ENCODE measurements at regions not wholly inside any gene's neighbourhood (a gene's known extent, or its start where the extent isn't known, plus 50 kb on each side); places are given as distances from the start of the nearest gene placed in this dataset.

- Histone ChIP-seq H3K4me2 (ENCODE audit: low read length) (peak overlapping the region; percentile 93), H3K9ac (ENCODE audit: low read length) (peak overlapping the region; percentile 85), H2AFZ (ENCODE audit: low read depth, low read length) (peak overlapping the region; percentile 45), H3K4me1 (ENCODE audit: insufficient read depth, low read length) (peaks cover 31% of the 10 kb centered on the region), H3K36me3 (ENCODE audit: insufficient read depth, low read length) (no peaks in the 10 kb centered on the region), H3K27me3 (ENCODE audit: insufficient read depth, low read length) (no peaks in the 10 kb centered on the region), H3K9me3 (ENCODE audit: insufficient read depth, low read depth, low read length) (peaks cover 8% of the 10 kb centered on the region), H3K4me3 (ENCODE audit: insufficient read depth, low read depth, low read length) (peak overlapping the region; percentile 41), H3K27ac (ENCODE audit: low read depth, low read length) (no peak overlapping the region), H4K20me1 (ENCODE audit: insufficient read depth, low read length) (peaks cover 8% of the 10 kb centered on the region), H3K79me2 (ENCODE audit: insufficient read depth, low read length) (peaks cover 30% of the 10 kb centered on the region)
- Mint-ChIP-seq H3K27me3 (ENCODE audit: low read depth, unreplicated experiment) (no peaks in the 10 kb centered on the region), H3K27ac (ENCODE audit: unreplicated experiment) (no peak overlapping the region), H3K36me3 (ENCODE audit: low read depth, unreplicated experiment) (peaks cover 4% of the 10 kb centered on the region), H3K4me3 (ENCODE audit: unreplicated experiment) (no peak overlapping the region), H3K9me3 (ENCODE audit: unreplicated experiment) (peaks cover 11% of the 10 kb centered on the region), H3K4me1 (ENCODE audit: low read depth, unreplicated experiment) (peaks cover 8% of the 10 kb centered on the region)
- TF ChIP-seq, protein P1, sequence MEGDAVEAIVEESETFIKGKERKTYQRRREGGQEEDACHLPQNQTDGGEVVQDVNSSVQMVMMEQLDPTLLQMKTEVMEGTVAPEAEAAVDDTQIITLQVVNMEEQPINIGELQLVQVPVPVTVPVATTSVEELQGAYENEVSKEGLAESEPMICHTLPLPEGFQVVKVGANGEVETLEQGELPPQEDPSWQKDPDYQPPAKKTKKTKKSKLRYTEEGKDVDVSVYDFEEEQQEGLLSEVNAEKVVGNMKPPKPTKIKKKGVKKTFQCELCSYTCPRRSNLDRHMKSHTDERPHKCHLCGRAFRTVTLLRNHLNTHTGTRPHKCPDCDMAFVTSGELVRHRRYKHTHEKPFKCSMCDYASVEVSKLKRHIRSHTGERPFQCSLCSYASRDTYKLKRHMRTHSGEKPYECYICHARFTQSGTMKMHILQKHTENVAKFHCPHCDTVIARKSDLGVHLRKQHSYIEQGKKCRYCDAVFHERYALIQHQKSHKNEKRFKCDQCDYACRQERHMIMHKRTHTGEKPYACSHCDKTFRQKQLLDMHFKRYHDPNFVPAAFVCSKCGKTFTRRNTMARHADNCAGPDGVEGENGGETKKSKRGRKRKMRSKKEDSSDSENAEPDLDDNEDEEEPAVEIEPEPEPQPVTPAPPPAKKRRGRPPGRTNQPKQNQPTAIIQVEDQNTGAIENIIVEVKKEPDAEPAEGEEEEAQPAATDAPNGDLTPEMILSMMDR (IDR thresholded peaks at IDR 0.05; ENCODE audit: insufficient read depth, low read depth, low read length): no peak
- TF ChIP-seq EZH2 (IDR thresholded peaks at IDR 0.05; ENCODE audit: insufficient read depth, low read length): no peak
- no peak for DNase-seq (ENCODE audit: low read depth)
- no peak for FAIRE-seq
These were observed 91.2 kb downstream of the ANXA2R start for GRCh38 chr5:42948961-42949347.

DNA sequence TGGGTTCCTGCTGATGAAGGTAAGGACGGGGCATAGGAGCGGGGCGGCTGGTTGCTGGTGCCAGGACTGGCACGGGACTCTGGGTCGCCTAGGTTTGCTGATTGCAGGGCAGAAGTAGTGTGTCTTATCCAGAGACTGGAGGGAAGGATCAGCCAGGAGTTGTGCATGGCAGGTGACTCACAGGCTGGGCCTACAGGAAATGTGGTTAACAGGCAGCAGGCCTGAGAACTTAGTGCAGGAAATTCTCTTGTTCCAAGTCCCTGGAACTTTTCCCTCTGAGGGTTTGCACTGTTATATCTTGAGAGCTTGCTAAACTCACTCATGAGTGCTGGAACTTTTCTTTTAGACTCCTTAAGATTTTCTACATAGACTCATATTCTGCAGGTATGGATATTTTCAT is 95.1 kb downstream of the ANXA2R start:
- FAIRE-seq (peak; percentile 92), DNase-seq (ENCODE audit: low read depth) (peak; percentile 96)
- Histone ChIP-seq H2AFZ (ENCODE audit: low read depth, low read length) (no peak overlapping the region), H3K27me3 (ENCODE audit: insufficient read depth, low read length) (no peaks in the 10 kb centered on the region), H3K9me3 (ENCODE audit: insufficient read depth, low read depth, low read length) (no peaks in the 10 kb centered on the region), H3K27ac (ENCODE audit: low read depth, low read length) (peak overlapping the region; percentile 36), H3K4me2 (ENCODE audit: low read length) (peak overlapping the region; percentile 85), H3K4me1 (ENCODE audit: insufficient read depth, low read length) (peaks cover 25% of the 10 kb centered on the region), H4K20me1 (ENCODE audit: insufficient read depth, low read length) (no peaks in the 10 kb centered on the region), H3K36me3 (ENCODE audit: insufficient read depth, low read length) (no peaks in the 10 kb centered on the region), H3K79me2 (ENCODE audit: insufficient read depth, low read length) (no peaks in the 10 kb centered on the region), H3K9ac (ENCODE audit: low read length) (peak overlapping the region; percentile 50), H3K4me3 (ENCODE audit: insufficient read depth, low read depth, low read length) (no peak overlapping the region)
- peak overlapping the region; percentile 84 for H3K27ac Mint-ChIP-seq (ENCODE audit: unreplicated experiment)
- H3K4me3 Mint-ChIP-seq (ENCODE audit: unreplicated experiment): no peak overlapping the region
- peaks cover 8% of the 10 kb centered on the region for H3K4me1 Mint-ChIP-seq (ENCODE audit: low read depth, unreplicated experiment)
- H3K9me3 Mint-ChIP-seq (ENCODE audit: unreplicated experiment): peaks cover 2% of the 10 kb centered on the region
- no peaks in the 10 kb centered on the region for H3K36me3 Mint-ChIP-seq (ENCODE audit: low read depth, unreplicated experiment)
- TF ChIP-seq, protein P1 (IDR thresholded peaks at IDR 0.05; ENCODE audit: insufficient read depth, low read depth, low read length): no peak
- TF ChIP-seq EZH2 (IDR thresholded peaks at IDR 0.05; ENCODE audit: insufficient read depth, low read length): no peak
- H3K27me3 Mint-ChIP-seq (ENCODE audit: low read depth, unreplicated experiment): no peaks in the 10 kb centered on the region

DNA sequence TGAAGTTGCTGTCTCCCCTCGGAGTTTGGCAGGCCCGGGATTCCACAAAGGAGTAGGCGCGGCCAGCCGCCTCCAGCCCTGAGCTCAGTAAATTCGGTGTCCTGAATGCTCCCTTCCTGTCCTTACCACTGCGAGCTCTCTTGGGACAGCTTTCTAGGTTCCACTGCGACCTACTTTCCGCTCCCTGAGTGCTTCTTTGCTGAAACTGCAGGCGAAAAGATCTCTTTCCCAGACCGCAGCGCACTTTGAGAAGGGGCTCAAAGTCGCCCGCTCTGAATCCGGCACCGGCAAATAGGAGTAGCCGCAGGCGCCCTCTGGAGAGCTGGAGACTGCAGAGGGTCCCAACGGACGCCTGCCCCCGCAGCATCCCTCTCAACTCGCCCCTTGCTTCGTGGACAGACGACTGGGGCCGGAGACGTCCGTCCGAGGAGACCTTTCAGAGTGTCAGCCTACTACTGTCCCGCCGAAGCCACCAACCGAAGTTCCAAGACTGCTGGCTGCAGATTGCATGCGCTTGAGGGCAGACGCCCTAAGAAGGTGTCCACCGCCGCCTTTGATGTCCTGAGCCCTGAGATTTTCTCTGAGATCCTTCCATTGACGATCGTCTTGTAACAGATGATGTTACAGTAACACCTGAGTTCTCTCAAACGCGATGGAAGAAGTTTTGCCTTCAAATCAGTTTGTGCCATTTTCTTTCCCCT is 96.0 kb downstream of the ANXA2R start:
- Histone ChIP-seq H3K4me3 (ENCODE audit: insufficient read depth, low read depth, low read length) (peak overlapping the region; percentile 48), H4K20me1 (ENCODE audit: insufficient read depth, low read length) (no peaks in the 10 kb centered on the region), H2AFZ (ENCODE audit: low read depth, low read length) (peak overlapping the region; percentile 93), H3K4me2 (ENCODE audit: low read length) (peak overlapping the region; percentile 85), H3K4me1 (ENCODE audit: insufficient read depth, low read length) (peaks cover 19% of the 10 kb centered on the region), H3K9ac (ENCODE audit: low read length) (peak overlapping the region; percentile 63), H3K27ac (ENCODE audit: low read depth, low read length) (no peak overlapping the region), H3K27me3 (ENCODE audit: insufficient read depth, low read length) (no peaks in the 10 kb centered on the region), H3K9me3 (ENCODE audit: insufficient read depth, low read depth, low read length) (no peaks in the 10 kb centered on the region), H3K36me3 (ENCODE audit: insufficient read depth, low read length) (no peaks in the 10 kb centered on the region), H3K79me2 (ENCODE audit: insufficient read depth, low read length) (no peaks in the 10 kb centered on the region)
- Mint-ChIP-seq H3K9me3 (ENCODE audit: unreplicated experiment) (peaks cover 1% of the 10 kb centered on the region), H3K4me1 (ENCODE audit: low read depth, unreplicated experiment) (peaks cover 8% of the 10 kb centered on the region), H3K27me3 (ENCODE audit: low read depth, unreplicated experiment) (no peaks in the 10 kb centered on the region), H3K27ac (ENCODE audit: unreplicated experiment) (no peak overlapping the region), H3K36me3 (ENCODE audit: low read depth, unreplicated experiment) (no peaks in the 10 kb centered on the region), H3K4me3 (ENCODE audit: unreplicated experiment) (no peak overlapping the region)
- TF ChIP-seq, protein P1 (IDR thresholded peaks at IDR 0.05; ENCODE audit: insufficient read depth, low read depth, low read length): no peak
- no peak for TF ChIP-seq EZH2 (IDR thresholded peaks at IDR 0.05; ENCODE audit: insufficient read depth, low read length)
- FAIRE-seq: no peak
- DNase-seq (ENCODE audit: low read depth): peak; percentile 9
